Epithelial cell of esophagus (primary cell): ENCODE measurements at regions not wholly inside any gene's neighbourhood (a gene's known extent, or its start where the extent isn't known, plus 50 kb on each side); places are given as distances from the start of the nearest gene placed in this dataset.
"Not testable (repeated sequence)": the region's sequence is repeated elsewhere in the genome, so short reads cannot be mapped to it uniquely, and the experiment has no call there.

Experiments used
- DNase-seq: peaks from one replicate; pipeline ENCODE4 v3.0.0; 2010; ENCODE audit warnings: low read depth
- H3K4me3 ChIP-seq: 2 replicates; pipeline ENCODE4 v1.5.1; 2011; ENCODE audit warnings: mild to moderate bottlenecking, low read length, control low read depth
- CTCF ChIP-seq: IDR thresholded peaks from 2 replicates; pipeline ENCODE4 v1.5.1; 2011; ENCODE audit warnings: low read depth, mild to moderate bottlenecking, low read length, control low read depth, inconsistent platforms; ENCODE audit not compliant: insufficient read depth; ENCODE audit errors: missing control alignments

- no peak overlapping the region for H3K4me3 ChIP-seq
- no peak for TF ChIP-seq CTCF
- peak; percentile 13 for DNase-seq
Measured at GRCh38 chr6:137977206-137977605, 110.1 kb downstream of the TNFAIP3 start.

- TF ChIP-seq CTCF: no peak
- no peak for DNase-seq
Measured at GRCh38 chr6:137977814-137978213, 110.8 kb downstream of the TNFAIP3 start.

GRCh38 chr6:137978252-137978896 is 111.3 kb downstream of the TNFAIP3 start:
- TF ChIP-seq CTCF: no peak
- H3K4me3 ChIP-seq: no peak overlapping the region
- DNase-seq: peak; percentile 85

More at GRCh38 chr6:137977814-137978213, 110.8 kb downstream of the TNFAIP3 start:
- H3K4me3 ChIP-seq: no peak overlapping the region

- DNase-seq, H3K4me3 ChIP-seq: not testable (repeated sequence)
Measured at GRCh38 chr6:137979263-137979662, 112.2 kb downstream of the TNFAIP3 start.

GRCh38 chr6:137980777-137981176 is 113.7 kb downstream of the TNFAIP3 start:
- no peak for TF ChIP-seq CTCF
- DNase-seq: no peak
- no peak overlapping the region for H3K4me3 ChIP-seq

- TF ChIP-seq CTCF: no peak
- no peak overlapping the region for H3K4me3 ChIP-seq
- no peak for DNase-seq
Measured at GRCh38 chr6:137981758-137982157, 114.7 kb downstream of the TNFAIP3 start.

- H3K4me3 ChIP-seq: no peak overlapping the region
- no peak for TF ChIP-seq CTCF
- DNase-seq: no peak
Measured at GRCh38 chr6:137982418-137983189, 115.5 kb downstream of the TNFAIP3 start.
